Trophoblast cell (in vitro differentiated cells and primary cell): ENCODE measurements at regions not wholly inside any gene's neighbourhood (a gene's known extent, or its start where the extent isn't known, plus 50 kb on each side); places are given as distances from the start of the nearest gene placed in this dataset.

Source experiments
- DNase-seq, 2 donors: peaks; one replicate each; pipeline ENCODE4 v3.0.0-alpha.2; 2016
- H2AFZ ChIP-seq: 2 replicates; pipeline ENCODE4 v1.6.1; 2013; ENCODE audit warnings: low read length, moderate library complexity, mild to moderate bottlenecking; ENCODE audit not compliant: insufficient read depth, poor library complexity
- H2AK5ac ChIP-seq: 2 replicates; pipeline ENCODE4 v1.6.1; 2013; ENCODE audit warnings: mild to moderate bottlenecking, low read length
- H2BK120ac ChIP-seq: 2 replicates; pipeline ENCODE4 v1.6.1; 2013; ENCODE audit warnings: low read length, mild to moderate bottlenecking, moderate library complexity; ENCODE audit not compliant: insufficient read depth, poor library complexity
- H2BK12ac ChIP-seq: 2 replicates; pipeline ENCODE4 v1.6.1; 2013; ENCODE audit warnings: mild to moderate bottlenecking, low read length, moderate library complexity
- H2BK5ac ChIP-seq: 2 replicates; pipeline ENCODE4 v1.6.1; 2013; ENCODE audit warnings: low read length, low read depth, moderate library complexity, mild to moderate bottlenecking; ENCODE audit not compliant: poor library complexity
- H3K14ac ChIP-seq: 2 replicates; pipeline ENCODE4 v1.6.1; 2013; ENCODE audit warnings: mild to moderate bottlenecking, low read length
- H3K18ac ChIP-seq: 2 replicates; pipeline ENCODE4 v1.6.1; 2013; ENCODE audit warnings: mild to moderate bottlenecking, low read length
- H3K23ac ChIP-seq: 2 replicates; pipeline ENCODE4 v1.6.1; 2013; ENCODE audit warnings: low read length
- H3K27ac ChIP-seq: 2 replicates; pipeline ENCODE4 v1.5.1; 2013; ENCODE audit warnings: low read depth, mild to moderate bottlenecking, inconsistent platforms, low read length, moderate library complexity
- H3K27me3 ChIP-seq: 2 replicates; pipeline ENCODE4 v1.6.1; 2013; ENCODE audit warnings: inconsistent platforms, mild to moderate bottlenecking, low read length, moderate library complexity; ENCODE audit not compliant: insufficient read depth
- H3K36me3 ChIP-seq, 2 experiments: 1 replicate in 1 of 2; 2 replicates in 1 of 2; pipeline ENCODE4 v1.6.1; 2013; ENCODE audit warnings: low read length in 2 of 2, mild to moderate bottlenecking in 2 of 2, moderate library complexity in 1 of 2; ENCODE audit not compliant: insufficient read depth in 2 of 2, control insufficient read depth in 1 of 2
- H3K4ac ChIP-seq: 2 replicates; pipeline ENCODE4 v1.6.1; 2013; ENCODE audit warnings: low read depth, mild to moderate bottlenecking, low read length, moderate library complexity
- H3K4me1 ChIP-seq, 2 experiments: 1 replicate in 1 of 2; 2 replicates in 1 of 2; pipeline ENCODE4 v1.6.1; 2013; ENCODE audit warnings: low read length in 2 of 2, mild to moderate bottlenecking in 2 of 2, moderate library complexity in 1 of 2; ENCODE audit not compliant: insufficient read depth in 2 of 2, control insufficient read depth in 1 of 2
- H3K4me2 ChIP-seq: 2 replicates; pipeline ENCODE4 v1.6.1; 2013; ENCODE audit warnings: inconsistent platforms, mild to moderate bottlenecking, low read length, moderate library complexity
- H3K4me3 ChIP-seq: 2 replicates; pipeline ENCODE4 v1.5.1; 2013; ENCODE audit warnings: mild to moderate bottlenecking, low read depth, low read length, inconsistent platforms
- H3K79me1 ChIP-seq: one replicate; pipeline ENCODE4 v1.6.1; 2013; ENCODE audit warnings: low read length
- H3K79me2 ChIP-seq: 2 replicates; pipeline ENCODE4 v1.6.1; 2013; ENCODE audit warnings: low read length, mild to moderate bottlenecking; ENCODE audit not compliant: control insufficient read depth, insufficient read depth, poor library complexity
- H3K9ac ChIP-seq: 2 replicates; pipeline ENCODE4 v1.6.1; 2013; ENCODE audit warnings: mild to moderate bottlenecking, low read length
- H3K9me3 ChIP-seq: 2 replicates; pipeline ENCODE4 v1.6.1; 2013; ENCODE audit warnings: low read depth, mild to moderate bottlenecking, control low read depth, inconsistent platforms, low read length; ENCODE audit not compliant: insufficient read depth
- H4K12ac ChIP-seq: 2 replicates; pipeline ENCODE4 v1.6.1; 2013; ENCODE audit warnings: low read depth, mild to moderate bottlenecking, low read length, moderate library complexity
- H4K8ac ChIP-seq: 2 replicates; pipeline ENCODE4 v1.6.1; 2013; ENCODE audit warnings: low read depth, mild to moderate bottlenecking, low read length, moderate library complexity
- H4K91ac ChIP-seq: one replicate; pipeline ENCODE4 v1.6.1; 2013; ENCODE audit warnings: low read depth, mild to moderate bottlenecking, low read length, moderate library complexity
- WGBS: extraction: QIAGEN DNeasy Blood & Tissue Kit; methylation state at CpG from one replicate; pipeline ENCODE4 v1.1.7; 2013; ENCODE audit warnings: missing lambda C conversion rate; ENCODE audit not compliant: insufficient read length, insufficient coverage; ENCODE audit errors: extremely low coverage; 5-methylcytosine and 5-hydroxymethylcytosine counted together

GRCh38 chr2:70362661-70363060, 60.8 kb upstream of the FAM136A start:
- H2AK5ac ChIP-seq = no peak overlapping the region

DNA sequence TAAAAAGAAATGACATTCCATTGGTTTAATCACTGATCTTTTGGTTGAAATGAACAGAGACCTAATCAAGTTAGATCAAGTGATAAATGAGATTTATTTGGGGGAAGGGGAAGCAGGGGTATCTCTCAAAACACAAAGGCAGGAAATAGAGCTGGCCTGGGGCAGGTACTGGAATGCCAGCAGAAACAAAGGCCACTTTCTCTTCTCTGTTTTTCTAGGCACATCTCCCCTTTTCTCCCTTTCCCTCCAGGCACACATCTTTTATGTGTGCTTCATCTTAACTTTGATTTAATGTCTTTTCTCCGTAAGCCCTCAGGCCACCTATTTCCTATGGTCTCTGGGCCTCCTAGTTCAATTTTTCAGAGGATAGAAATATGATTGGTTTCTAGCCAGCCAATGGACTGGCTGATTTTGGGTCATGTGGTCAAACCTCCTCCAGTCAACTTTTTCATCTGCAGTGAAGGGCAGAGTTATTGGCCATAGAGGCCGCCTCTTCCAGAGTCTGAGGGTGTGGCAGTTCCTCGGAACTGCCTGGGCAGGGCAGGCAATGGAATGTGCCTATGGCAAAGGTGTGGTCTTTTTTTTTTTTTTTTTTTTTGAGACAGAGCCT, 58.9 kb upstream of the FAM136A start:
- Histone ChIP-seq H4K91ac (no peak overlapping the region), H3K79me2 (no peaks in the 10 kb centered on the region), H2AK5ac (no peak overlapping the region), H3K36me3 (no peaks in the 10 kb centered on the region), H3K9ac (no peak overlapping the region), H3K9me3 (no peaks in the 10 kb centered on the region), H2AFZ (no peak overlapping the region), H3K4me2 (no peak overlapping the region), H3K14ac (no peak overlapping the region), H3K4me1 (peaks cover 0 to 8% of the 10 kb centered on the region in 2 experiments), H4K8ac (no peak overlapping the region), H4K12ac (no peak overlapping the region), H3K4ac (no peak overlapping the region), H3K27me3 (no peaks in the 10 kb centered on the region), H3K23ac (no peak overlapping the region), H2BK5ac (no peak overlapping the region), H3K79me1 (no peaks in the 10 kb centered on the region), H3K27ac (no peak overlapping the region), H2BK12ac (no peak overlapping the region), H2BK120ac (no peak overlapping the region), H3K18ac (no peak overlapping the region), H3K4me3 (no peak overlapping the region)
- DNase-seq = no peak
- no CpG with 5 or more reads among the region's 3 CpGs for WGBS

More at GRCh38 chr2:70362661-70363060, 60.8 kb upstream of the FAM136A start:
- peaks cover 0 to 3% of the 10 kb centered on the region in 2 experiments for H3K4me1 ChIP-seq
- no peak overlapping the region for H4K8ac ChIP-seq
- no CpG with 5 or more reads among the region's 6 CpGs for WGBS
- no peak overlapping the region for H2BK12ac ChIP-seq
- H4K91ac ChIP-seq = no peak overlapping the region
- H3K9ac ChIP-seq = no peak overlapping the region
- no peak for DNase-seq
- H3K4ac ChIP-seq = no peak overlapping the region
- H3K23ac ChIP-seq = no peak overlapping the region
- no peak overlapping the region for H3K18ac ChIP-seq
- H3K4me3 ChIP-seq = no peak overlapping the region
- no peaks in the 10 kb centered on the region for H3K9me3 ChIP-seq
- no peaks in the 10 kb centered on the region for H3K79me1 ChIP-seq
- no peak overlapping the region for H4K12ac ChIP-seq
- no peak overlapping the region for H3K4me2 ChIP-seq
- no peaks in the 10 kb centered on the region for H3K27me3 ChIP-seq
- H3K27ac ChIP-seq = no peak overlapping the region
- no peak overlapping the region for H2BK120ac ChIP-seq
- no peak overlapping the region for H2AFZ ChIP-seq
- H2BK5ac ChIP-seq = no peak overlapping the region
- no peaks in the 10 kb centered on the region for H3K79me2 ChIP-seq
- no peaks in the 10 kb centered on the region for H3K36me3 ChIP-seq
- H3K14ac ChIP-seq = no peak overlapping the region

- no peak overlapping the region for H3K23ac ChIP-seq
- H3K14ac ChIP-seq = no peak overlapping the region
- no peak overlapping the region for H4K91ac ChIP-seq
- no peak for DNase-seq
- H4K12ac ChIP-seq = no peak overlapping the region
- no peaks in the 10 kb centered on the region for H3K9me3 ChIP-seq
- no peaks in the 10 kb centered on the region for H3K36me3 ChIP-seq
- H3K4me1 ChIP-seq = peaks cover 0 to 8% of the 10 kb centered on the region in 2 experiments
- no peak overlapping the region for H3K4me2 ChIP-seq
- WGBS = no CpG with 5 or more reads among the region's 6 CpGs
- no peaks in the 10 kb centered on the region for H3K27me3 ChIP-seq
- H3K9ac ChIP-seq = no peak overlapping the region
- H2AFZ ChIP-seq = no peak overlapping the region
- H2BK12ac ChIP-seq = no peak overlapping the region
- H3K27ac ChIP-seq = no peak overlapping the region
- no peak overlapping the region for H4K8ac ChIP-seq
- H2BK5ac ChIP-seq = no peak overlapping the region
- no peaks in the 10 kb centered on the region for H3K79me1 ChIP-seq
- no peaks in the 10 kb centered on the region for H3K79me2 ChIP-seq
- no peak overlapping the region for H2BK120ac ChIP-seq
- H3K4ac ChIP-seq = no peak overlapping the region
- no peak overlapping the region for H3K4me3 ChIP-seq
- no peak overlapping the region for H3K18ac ChIP-seq
- H2AK5ac ChIP-seq = no peak overlapping the region
These were observed 55.8 kb upstream of the FAM136A start for GRCh38 chr2:70357684-70358071.

DNA sequence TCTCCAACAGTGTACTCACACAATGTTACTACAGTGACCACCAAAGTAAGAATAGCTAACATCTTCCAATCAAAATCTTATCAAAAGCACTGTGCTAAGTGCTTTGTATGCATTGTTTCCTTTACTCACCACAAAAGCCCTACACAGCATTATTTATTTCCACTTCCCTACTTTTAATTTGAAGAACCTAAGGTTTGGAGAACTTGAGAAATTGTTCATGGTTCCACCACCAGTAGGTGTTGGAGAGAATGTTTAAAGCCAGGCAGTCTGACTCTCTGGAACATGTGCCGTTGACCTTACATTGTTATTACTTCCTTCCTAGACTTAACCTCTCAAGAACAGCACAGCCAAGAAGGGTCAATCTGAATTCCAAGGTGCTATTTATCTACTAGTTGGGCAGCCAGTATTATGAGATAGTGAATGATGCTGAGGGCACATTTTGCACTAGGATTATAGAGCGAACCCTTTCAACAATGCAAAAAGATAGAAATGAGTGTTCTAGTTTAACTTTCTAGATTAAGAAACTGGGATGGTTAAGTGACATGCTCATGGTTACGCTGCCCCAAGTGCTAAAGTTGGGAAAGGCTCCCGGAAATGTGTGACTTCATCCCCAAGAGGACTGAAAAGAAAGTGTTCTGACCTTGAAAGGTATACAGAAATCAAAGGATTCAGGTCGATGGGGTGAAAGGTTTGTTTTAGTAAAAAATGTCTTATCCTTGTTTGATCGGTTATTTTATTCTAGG, 55.2 kb upstream of the FAM136A start:
- no peaks in the 10 kb centered on the region for H3K79me1 ChIP-seq
- H3K14ac ChIP-seq = no peak overlapping the region
- no peak overlapping the region for H2BK12ac ChIP-seq
- no peak overlapping the region for H2AK5ac ChIP-seq
- no peak overlapping the region for H4K12ac ChIP-seq
- H2AFZ ChIP-seq = no peak overlapping the region
- H4K8ac ChIP-seq = no peak overlapping the region
- no peak overlapping the region for H4K91ac ChIP-seq
- peaks cover 0 to 8% of the 10 kb centered on the region in 2 experiments for H3K4me1 ChIP-seq
- no peak overlapping the region for H3K9ac ChIP-seq
- no peak overlapping the region for H3K18ac ChIP-seq
- no peak overlapping the region for H3K27ac ChIP-seq
- no CpG with 5 or more reads among the region's 6 CpGs for WGBS
- H3K27me3 ChIP-seq = no peaks in the 10 kb centered on the region
- H3K23ac ChIP-seq = no peak overlapping the region
- H3K36me3 ChIP-seq = no peaks in the 10 kb centered on the region
- H3K9me3 ChIP-seq = no peaks in the 10 kb centered on the region
- no peak overlapping the region for H3K4me3 ChIP-seq
- no peak overlapping the region for H3K4ac ChIP-seq
- H2BK120ac ChIP-seq = no peak overlapping the region
- H3K4me2 ChIP-seq = no peak overlapping the region
- H2BK5ac ChIP-seq = no peak overlapping the region
- no peaks in the 10 kb centered on the region for H3K79me2 ChIP-seq
- no peak for DNase-seq
